ENCODE measurements at regions not wholly inside any gene's neighbourhood (a gene's known extent, or its start where the extent isn't known, plus 50 kb on each side); places are given as distances from the start of the nearest gene placed in this dataset.

DNA sequence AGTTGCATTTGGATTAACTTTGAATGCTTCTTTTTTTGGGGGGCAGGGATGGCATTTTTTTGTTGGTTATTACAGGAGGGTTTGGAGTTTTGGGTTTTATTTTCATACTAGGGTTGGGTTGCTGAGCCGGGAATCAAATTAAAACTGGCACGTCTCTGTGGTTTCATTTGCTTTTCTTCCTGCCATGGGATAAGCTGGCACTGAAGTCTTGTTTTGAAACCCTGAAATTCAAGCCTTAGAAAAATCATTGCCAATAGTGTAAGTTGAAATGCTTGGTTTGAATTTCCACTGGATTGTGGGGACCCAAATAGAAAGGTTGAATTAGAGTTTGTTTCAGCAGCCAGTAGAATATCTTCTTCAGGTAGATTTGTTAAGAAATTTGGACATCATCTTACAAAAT, 193.1 kb upstream of the DCBLD2 start:
- DNase-seq = no peak

DNA sequence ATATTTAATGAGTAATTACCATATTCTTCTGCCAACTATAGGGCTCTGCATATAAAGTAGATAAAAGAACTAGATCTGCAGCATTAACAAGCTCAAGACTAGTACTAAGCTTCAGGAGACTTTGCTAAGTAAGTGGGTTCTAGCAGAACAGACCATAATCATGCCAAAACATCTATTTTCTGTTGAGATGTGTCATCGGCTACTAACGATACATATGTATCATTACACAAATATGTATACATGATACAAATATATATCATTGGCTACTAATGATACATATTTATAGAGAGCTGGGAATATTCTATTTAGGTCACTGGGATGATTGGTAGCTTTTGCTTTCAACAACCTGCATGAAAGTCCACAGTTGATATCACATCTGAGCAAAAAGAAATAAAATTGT, 185.8 kb upstream of the DCBLD2 start:
- DNase-seq = no peak

DNA sequence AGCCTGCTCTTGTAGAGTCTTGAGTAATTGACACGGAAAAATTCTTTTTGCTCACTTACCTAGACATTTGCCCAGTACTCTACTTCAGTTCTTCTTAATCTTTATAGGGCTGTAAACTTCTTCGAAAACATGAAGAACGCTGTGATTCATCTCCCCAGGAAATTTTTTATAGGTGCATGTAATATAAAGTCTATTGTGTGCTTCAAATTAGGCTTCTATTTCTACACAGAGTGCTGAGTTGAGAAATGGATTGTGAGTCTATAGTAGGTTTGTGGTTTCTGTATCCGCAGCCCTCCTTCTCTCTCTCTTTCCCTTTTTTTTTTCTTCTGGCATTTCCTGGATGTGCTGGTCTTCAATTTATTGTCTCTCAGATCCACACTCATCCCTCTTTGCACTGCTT, 183.3 kb upstream of the DCBLD2 start:
- DNase-seq = no peak

DNA sequence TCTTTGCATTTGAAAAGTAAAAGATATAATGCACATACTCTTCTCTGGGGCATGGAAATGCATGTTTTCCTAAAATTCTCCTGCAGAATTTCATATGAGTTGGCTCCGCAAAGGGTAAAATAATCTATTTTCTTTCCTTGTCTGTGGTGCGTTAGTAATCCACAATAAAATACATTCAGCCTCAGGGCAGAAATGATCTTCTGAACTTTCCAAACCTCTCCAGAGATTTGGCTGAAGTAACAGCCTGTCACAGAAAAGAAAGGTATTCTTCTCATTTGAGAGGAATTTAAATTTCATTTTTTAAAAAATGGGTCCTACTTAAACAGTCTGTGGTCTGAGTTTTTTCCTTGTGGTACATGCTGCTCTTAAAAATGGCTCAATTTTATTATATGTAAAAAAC, 182.7 kb upstream of the DCBLD2 start:
- DNase-seq = no peak

DNA sequence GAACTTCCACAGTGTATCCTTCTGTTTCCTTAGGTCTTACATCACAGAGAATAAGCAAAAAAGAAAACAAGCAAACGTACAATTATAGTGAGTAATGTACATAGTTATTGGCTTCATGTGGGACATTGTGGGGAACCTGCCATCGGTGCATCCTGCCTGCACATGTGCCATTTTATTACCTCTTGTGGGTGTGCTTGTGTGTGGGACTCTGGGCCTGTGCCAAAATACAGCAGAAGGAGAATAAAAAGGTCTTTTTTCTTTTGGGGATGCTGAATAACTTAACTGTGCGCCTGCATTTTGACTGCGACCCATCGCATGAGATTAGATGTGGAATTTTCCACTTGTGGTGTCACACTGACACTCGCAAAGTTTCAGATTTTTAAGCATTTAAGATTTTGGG, 169.6 kb upstream of the DCBLD2 start:
- DNase-seq = no peak

DNA sequence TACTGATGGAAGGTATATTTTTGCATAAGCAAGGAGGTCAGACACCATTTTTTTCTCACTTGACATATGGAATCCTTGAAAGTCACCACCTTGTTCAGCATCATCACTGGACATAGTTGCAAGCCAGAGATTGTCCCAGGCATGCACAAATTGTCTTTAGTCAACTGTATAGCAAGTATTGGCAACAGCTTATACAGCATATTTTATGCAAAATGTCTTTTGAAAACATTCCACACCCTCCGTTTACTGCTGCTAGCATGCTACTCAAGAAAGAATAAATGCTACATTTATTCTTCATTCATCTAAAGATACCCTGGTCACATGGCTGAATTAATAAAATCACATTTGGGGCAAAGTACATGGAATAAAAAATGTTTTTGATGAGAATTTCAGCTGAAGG, 168.5 kb upstream of the DCBLD2 start:
- no peak for DNase-seq

DNA sequence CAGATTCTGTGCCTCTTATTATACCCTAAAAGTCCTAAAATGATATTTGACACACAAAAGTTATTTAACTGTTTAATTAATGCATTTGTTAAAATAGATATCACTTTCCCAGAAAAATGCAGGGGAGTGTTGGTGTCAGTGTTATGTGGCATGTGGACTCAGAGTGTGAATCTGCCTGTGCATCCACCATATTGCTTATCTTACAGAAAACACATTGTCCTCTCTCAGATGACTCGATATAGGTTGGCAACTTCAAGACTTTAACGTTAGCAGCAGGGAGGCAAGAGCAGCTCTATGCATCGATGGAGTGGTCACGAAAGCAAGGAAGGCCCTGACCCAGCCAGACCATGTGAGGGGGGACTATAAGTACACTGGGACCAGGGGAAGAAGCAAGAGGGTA, 165.4 kb upstream of the DCBLD2 start:
- DNase-seq = no peak

DNA sequence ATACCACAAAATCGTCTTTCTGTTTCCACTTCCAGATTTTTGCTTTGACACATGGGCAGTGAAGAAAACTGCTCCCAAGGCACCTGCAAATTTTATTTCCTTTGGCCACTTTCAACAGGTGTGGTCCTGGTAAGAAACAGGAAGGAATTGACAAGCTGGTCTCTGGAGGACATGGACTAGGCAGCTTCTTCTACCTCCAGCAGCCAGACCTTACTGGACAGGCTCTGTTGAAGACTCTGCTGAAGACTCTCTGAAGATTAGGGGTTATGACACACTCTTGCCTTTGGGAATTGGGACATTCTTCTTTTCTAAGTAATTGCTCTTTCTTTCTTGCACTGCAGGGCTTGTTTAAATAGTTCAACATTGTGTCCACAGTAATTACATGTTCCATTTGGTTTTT, 147.7 kb upstream of the DCBLD2 start:
- DNase-seq = no peak

DNA sequence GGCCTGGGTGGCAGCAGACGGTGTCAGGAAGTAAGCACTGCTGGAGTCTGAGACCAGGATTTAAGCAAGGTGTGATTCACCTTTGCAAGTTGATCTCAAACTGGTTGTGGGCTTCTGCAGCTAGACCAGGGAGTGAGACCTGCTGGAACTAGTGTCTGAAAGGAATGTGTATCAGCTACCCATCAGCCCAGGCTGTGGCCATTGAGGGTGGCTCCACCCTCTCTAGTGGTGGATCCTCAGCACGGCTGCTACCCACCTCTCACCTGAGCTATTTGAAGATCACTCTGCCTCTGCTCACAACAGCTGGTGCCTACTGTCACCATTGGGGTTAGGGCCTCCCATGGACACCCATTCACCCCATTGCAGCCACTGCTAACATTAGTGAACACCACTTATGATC, 140.3 kb upstream of the DCBLD2 start:
- no peak for DNase-seq

DNA sequence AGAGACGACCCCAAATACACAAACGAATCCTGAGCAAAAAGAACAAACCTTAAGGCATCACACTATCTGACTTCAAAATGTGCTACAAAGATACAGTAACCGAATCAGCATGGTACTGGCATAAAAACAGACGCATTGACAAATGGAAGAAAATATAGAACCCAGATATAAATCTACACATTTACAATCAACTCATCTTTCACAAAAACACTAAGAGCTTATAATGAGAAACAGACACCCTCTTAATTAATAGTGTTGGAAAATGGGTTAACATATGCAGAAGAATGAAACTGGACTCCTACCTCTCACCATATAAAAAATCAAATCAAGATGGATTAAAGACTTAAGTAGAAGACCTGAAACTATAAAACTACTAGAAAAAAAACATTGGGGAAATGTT, 130.3 kb upstream of the DCBLD2 start:
- no peak for DNase-seq

DNA sequence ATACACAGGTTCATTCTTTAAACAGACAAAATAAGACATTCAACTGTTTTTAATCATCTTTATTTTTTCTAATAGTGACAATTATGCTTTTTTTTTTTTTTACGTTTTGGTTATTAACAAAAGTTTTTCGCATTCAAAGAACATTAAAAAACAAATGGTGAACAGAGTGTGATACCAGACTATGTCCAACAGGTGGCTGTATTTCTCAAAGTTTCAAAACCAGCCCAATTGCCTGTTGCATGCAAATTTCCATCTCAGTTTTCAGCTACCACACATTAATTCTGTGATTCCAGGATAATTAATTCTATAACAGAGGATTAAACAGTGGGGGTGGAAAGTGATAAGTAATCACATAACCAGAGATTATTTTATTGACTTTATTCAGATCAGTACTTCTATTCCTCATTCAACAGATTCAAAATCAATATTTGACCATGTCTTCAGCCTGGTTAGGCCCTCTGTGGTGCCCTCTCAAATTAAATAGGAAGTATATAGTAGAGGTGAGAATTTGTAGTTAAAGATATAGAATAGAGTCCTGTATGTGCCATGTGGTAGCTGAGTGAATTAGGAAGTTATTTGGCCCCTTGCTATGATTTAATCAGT, 122.2 kb upstream of the DCBLD2 start:
- DNase-seq = peak; percentile 19

DNA sequence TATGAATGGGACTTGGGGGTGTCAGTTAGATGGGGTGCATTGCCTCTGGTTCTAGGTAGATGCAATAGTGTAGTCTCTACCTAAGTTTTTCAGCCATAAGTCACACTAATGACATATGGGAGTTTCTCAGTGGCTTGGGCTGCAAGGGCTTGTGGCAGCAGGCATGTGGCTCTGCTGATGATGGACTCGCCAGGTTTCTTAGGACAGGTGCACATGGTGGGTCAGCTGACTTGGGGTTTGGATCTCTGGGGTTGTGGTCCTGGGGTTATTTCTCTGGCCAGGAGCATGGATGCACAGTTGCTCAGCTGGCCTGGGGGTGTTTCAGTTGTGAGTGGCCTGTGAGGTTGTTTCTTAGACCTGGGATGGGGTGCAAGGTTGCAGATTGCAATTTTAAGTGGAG, 120.0 kb upstream of the DCBLD2 start:
- DNase-seq = no peak

DNA sequence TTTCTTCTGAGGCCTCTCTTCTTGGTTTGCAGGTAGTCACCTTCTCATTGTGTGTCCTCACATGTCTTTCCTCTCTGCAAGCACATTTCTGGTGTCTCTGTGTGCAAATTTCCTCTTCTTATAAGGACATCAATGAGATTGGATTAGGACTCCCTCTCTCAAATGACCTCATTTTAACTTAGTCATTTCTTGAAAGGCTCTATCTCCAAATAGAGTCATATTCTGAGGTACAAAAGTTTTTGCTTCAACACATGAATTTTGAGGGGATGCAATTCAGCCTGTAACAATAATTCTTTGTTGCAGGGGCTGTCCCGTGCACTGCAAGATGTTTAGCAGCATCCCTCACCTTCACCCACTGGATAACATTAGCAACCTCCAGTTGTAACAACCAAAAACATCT, 115.0 kb upstream of the DCBLD2 start:
- DNase-seq = no peak

DNA sequence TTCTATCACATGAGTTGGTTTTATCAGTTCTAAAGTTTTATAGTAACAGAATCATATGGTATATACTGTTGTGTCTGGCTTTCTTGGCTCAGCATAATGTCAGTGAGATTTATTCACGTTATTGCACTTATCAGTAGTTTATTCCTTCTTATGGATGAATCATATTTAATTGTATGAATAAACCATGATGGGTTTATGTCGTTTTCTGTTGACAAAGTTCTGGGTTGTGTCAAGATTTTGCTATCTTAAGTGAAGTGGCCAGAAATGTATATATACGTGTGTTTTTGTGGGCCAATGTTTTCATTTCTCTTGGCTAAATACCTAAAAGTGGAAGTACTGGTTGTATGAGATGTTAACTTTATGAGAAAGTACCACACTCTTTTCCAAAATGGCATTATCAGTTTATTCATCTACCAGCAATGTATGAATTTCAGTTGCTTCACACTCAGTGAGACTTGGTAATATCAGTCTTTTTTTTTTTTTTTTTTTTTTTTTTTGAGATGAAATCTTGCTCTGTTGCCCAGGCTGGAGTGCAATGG, 112.4 kb upstream of the DCBLD2 start:
- no peak for DNase-seq

DNA sequence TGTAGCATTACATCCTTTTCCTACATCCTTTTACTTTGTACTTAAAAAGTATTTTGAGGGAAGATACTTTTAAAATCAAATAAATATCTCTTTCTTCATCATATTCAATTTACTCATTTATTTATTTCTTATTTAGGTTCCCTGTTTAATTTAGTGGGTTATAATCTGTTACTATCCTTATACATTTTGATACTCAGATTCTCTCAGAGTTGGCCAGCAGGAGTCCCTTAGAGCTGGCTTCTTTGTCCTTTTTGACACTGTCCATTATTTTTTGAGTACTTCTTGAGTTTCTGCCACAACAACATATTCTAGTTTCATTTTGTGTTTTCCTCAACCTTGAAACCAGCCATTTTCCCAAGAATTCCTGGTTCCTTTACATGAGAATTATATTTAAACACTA, 111.6 kb upstream of the DCBLD2 start:
- DNase-seq = no peak

DNA sequence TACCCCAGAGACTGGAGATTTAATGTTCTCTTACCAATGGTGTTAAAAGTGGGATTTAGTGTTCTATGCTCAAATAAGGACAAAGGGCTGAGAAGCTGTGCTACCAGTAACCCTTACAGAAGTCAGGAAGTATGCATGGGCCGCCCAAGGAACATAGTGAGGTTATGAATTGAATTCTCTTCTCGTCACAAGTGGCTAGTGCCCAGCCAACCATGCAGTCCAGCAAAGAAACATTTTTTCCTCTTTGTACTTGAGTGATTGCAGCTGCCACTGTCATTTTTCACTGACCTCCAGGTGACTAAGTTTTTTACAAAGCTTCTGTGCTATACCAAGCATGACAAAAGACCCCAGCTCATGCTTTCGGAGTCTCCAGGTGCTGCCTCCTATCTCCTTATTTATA, 110.6 kb upstream of the DCBLD2 start:
- no peak for DNase-seq

DNA sequence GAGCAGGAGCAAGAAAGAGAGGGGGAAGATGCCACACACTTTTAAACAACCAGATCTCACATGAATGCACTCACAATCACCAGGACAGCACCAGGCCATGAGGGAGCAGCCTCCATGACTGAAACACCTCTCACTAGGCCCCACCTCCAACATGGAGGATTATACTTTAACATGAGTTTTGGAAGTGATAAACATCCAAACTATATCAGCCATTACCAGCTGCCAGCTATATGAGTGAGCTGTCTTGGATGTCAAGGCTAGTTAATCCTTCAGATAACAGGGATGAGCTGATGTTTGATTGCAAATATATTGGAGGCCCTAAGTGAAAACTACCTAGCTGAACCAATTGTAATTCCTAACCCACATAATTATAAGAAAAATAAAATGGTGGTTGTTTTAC, 108.4 kb upstream of the DCBLD2 start:
- DNase-seq = no peak

DNA sequence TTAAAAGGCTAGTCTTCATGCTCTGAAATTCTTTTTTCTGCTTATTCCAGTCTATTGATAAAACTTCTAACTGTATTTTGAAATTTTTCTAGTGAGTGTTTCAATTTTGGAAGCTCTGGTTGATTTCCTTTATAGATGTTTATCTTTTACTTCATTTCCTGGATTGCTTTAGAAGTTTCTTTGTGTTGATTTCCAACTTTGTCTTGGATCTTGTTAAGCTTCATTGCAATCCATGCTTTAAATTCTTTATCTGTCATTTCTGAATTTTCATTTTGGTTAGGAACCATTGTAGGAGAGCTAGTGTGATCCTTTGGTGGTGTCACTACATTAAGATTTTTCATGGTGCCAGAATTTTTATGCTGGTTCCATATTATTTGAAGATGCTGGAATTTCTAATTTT, 105.2 kb upstream of the DCBLD2 start:
- DNase-seq = no peak

DNA sequence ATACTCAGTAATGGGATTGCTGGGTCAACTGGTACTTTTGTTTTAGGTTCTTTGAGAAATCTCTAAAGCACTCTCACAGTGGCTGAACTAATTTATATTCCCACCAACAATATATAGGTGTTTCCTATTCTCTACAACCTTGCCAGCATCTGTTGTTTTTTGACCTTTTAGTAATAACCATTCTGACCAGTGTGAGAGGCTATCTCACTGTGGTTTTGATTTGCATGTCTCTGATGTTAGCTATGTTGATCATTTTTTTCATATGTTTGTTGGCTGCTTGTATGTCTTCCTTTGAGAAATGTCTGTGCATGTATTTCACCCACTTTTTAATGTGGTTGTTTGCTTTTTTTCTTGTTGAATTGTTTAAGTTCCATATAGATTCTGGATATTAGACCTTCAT, 98.2 kb upstream of the DCBLD2 start:
- DNase-seq = no peak

DNA sequence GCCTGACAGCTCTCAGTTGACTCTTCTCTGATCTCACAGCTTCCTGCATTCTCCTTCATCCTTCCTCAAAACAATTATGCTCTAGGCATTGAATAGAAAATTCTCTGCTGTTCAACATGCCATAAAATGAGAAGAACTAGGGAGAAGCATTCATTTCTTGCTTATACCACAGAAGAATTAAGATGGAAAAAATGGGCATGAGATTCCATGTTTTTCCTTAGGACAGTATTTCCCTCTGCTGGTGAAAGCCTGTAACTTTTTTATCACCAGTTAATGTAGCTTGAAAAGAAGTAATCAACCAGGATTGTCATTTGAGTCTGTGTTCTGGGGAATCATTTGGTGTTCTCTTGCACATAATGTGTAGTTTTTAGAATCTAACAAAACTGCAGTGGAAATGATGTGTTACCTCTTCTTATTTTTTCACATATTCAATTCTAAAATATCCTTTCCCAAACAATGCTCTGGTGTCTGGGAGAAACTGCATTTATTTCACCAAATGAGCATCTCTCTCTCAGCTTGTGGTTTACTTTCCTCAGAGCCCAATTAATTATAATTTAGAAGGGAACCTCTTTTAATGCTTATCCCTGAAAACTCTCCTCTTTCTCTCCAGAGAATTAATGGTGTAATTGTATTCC, 92.8 kb upstream of the DCBLD2 start:
- DNase-seq = peak; percentile 44

DNA sequence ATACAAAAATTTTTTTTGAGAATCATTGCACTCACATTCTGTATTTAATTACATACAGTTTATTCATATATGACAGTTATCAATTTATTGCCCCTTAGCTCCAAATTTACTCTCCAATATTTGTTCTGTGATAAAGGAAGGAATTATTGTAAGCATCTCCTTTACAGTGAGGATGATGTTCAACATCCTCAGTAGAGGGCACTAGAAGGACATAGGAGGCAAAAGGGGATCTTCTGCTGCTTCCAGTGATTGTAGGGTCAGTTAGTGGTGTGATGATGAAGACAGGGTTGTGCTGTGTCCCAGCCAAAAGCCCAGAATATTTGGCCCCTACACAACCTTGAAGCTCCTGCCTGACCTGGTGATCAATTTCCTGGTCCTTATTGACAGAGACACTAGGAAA, 89.9 kb upstream of the DCBLD2 start:
- no peak for DNase-seq

DNA sequence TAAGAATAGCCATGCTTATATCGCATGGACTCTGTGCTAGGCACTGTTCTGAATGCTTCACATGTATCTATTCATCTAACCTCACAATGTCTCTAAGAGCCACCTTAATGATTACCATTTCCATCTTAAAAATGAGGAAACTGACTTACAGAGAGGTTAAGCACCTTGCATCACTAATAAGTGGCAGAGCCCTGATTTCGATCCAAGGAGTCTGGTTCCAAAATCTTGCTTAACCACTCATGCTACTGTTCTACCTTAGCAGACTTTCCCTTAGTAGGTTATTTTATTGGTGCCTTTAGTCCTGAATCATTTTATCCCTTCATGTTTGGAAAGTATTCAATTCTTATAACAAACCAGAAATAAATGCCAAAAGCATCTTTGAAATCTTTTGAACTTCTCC, 89.2 kb upstream of the DCBLD2 start:
- no peak for DNase-seq

DNA sequence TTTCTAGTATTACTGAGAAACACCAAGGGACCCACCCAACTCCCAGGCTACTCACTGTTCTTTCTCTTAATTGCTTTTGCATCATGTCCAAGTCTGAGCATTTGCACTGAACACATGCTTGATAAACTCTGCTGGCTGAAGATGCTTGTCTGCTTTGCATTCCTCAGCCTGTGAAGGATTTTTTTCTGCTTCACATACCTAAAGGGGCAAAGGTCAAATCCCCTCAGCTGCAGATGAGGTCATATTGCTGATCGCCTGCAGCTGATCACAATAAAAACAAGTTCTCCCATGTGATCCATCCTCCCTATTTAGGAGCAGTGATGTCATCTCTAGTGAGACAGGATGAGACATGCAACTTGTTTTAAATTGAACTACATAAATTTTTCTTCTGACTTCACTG, 84.6 kb upstream of the DCBLD2 start:
- peak; percentile 78 for DNase-seq

DNA sequence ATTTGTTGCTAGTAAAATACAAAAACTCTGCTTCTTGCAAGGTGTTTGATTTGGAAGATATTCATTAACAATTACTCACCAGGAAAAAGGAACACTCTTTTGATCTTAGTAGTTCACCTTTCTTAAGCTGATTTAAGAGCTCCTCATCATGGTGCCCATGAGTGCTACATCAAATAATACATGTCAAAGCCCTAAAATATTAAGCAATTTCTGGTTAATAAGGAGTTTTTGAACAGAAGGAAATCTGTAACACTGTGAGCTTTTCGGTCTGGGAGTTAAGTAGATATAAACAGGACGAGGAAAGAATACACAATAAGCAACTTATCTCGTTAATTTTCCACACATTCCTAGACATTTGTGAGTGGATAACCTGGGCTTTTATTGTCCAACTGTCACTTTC, 83.9 kb upstream of the DCBLD2 start:
- no peak for DNase-seq

DNA sequence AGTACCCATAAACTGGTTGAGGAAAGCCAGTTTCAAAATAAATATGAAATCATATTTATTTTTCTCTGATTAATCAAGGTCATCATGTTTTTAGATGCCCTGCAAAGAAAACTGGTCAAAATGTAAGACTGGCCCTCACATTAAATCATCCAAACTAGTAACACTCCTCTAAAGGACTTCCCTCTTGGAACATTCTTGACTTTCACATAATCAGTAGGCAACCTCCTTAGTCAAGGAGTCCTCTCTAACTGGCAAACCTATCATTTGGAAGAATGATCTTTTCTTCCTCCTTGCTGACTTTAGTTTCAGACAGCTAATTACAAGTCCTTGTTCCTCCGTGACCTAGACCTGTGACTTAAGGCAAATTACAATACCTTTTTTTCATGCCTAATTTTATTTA, 82.5 kb upstream of the DCBLD2 start:
- DNase-seq = no peak

Data from retina (tissue), 1 donor.